Choroid plexus epithelial cell (primary cell): ENCODE measurements at regions not wholly inside any gene's neighbourhood (a gene's known extent, or its start where the extent isn't known, plus 50 kb on each side); places are given as distances from the start of the nearest gene placed in this dataset.

Experiments used
- DNase-seq: peaks from one replicate; pipeline ENCODE4 v3.0.0-alpha.2; 2010; ENCODE audit warnings: low read depth
- H3K4me3 ChIP-seq: 2 replicates; pipeline ENCODE4 v1.5.1; 2011; ENCODE audit warnings: low read depth, mild to moderate bottlenecking, control low read depth, low read length, moderate library complexity
- CTCF ChIP-seq: conservative IDR thresholded peaks from 2 replicates; pipeline ENCODE4 v1.5.1; 2011; ENCODE audit warnings: low read depth, mild to moderate bottlenecking, control low read depth, inconsistent platforms, low read length, moderate library complexity

DNA sequence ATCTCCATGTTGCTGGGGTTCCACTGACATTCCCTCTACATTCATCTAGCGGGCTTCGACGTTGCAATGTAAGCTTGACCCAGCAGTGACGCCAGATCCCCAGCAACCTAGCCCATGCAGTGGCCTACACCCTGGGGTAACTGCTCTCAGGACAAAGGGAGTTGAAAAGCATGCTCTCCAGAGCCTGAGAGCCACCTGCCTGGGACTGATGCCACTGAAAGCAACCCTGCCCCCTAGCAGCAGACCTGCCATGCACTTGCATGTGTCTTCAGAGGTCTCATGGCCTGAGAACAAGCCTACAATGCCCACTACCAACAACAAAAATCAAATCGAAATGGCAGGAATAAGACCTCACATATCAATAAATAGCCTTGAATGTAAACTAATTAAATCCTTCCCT, 330.3 kb downstream of the TRIM36 start:
- DNase-seq = no peak
- TF ChIP-seq CTCF = no peak
- no peak overlapping the region for H3K4me3 ChIP-seq

DNA sequence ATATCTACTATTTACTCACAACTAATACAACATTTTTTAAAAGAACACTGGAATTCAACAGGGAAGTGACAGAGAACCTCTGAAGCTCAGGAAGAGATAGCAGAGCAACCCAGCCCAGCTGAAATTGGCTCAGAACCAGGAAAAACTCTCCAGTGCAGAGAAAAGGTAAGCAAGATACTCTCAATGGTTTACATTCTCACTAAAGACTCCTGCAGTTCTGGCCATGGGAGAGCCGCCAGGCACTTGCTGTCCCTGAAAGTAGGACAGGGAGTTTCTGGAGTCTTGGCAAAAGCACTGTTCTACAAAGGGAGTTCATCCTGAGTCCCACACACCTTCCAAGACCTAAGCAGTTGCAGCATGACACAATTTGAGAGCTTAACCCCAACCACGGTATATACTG, 330.8 kb downstream of the TRIM36 start:
- DNase-seq = no peak
- H3K4me3 ChIP-seq = no peak overlapping the region
- no peak for TF ChIP-seq CTCF

- no peak for DNase-seq
- no peak overlapping the region for H3K4me3 ChIP-seq
- no peak for TF ChIP-seq CTCF
Observed at GRCh38 chr5:114830114-114830513, 339.6 kb downstream of the TRIM36 start.

- no peak for TF ChIP-seq CTCF
- DNase-seq = no peak
- no peak overlapping the region for H3K4me3 ChIP-seq
Observed at GRCh38 chr5:114822863-114823262, 346.8 kb downstream of the TRIM36 start.

- DNase-seq = no peak
- no peak for TF ChIP-seq CTCF
- no peak overlapping the region for H3K4me3 ChIP-seq
Observed at GRCh38 chr5:114822436-114822835, 347.3 kb downstream of the TRIM36 start.

DNA sequence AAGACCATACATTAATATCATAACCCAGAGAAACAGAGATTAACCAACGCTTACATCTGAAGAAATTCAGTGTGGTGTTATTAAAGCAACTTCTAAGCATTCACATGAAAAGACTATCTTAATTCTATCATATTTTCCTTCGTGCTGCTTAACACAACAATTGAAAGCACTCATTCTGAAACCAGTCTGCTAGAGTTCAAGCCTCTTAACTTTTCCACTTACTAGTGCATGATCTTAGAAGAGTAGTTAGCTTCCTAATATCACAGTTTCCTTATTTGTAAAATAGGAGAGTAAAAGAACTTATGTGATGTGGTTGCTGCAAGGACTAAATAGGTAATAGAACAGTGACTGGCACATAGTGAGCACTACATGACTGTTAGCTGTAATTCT, 379.3 kb downstream of the TRIM36 start:
- no peak for DNase-seq
- TF ChIP-seq CTCF = no peak
- no peak overlapping the region for H3K4me3 ChIP-seq

DNA sequence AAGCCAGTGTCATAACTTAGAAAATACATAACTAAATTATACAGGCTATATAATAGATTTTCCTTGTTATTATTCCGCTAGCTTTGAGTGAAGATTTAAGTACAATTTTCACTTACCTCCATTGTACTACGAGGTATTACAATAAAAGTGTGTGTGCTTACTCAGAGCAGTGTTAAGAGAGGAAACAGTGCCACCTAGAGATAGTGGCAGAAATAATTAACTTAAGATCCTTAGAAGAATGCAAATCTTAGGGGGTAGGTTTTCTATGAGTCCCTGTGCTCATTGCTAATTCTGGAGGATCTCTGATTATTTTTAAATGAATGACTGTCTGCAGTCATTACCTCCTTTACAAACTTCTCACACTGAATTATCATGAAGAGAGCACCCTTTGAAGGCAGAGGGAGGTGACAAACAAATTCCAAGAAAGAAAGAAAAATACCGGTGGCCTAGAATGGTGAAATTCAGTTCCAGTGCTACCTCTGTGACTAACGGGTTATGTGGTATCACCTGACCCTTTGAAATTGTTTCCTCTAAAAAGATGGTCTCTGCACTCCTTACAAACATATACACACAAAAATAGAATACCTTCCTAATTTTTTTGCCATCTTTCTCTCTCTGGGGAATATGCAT, 379.8 kb downstream of the TRIM36 start:
- TF ChIP-seq CTCF = no peak
- DNase-seq = peak; percentile 2
- H3K4me3 ChIP-seq = no peak overlapping the region
